IPS DF 6.9 (cell line): ENCODE measurements at regions not wholly inside any gene's neighbourhood (a gene's known extent, or its start where the extent isn't known, plus 50 kb on each side); places are given as distances from the start of the nearest gene placed in this dataset.

ENCODE experiments used
- DNase-seq: peaks from one replicate; pipeline ENCODE4 v3.0.0-alpha.2; 2013; ENCODE audit warnings: low read depth, low spot score
- H3K27ac ChIP-seq: one replicate; pipeline ENCODE4 v1.5.1; 2013; ENCODE audit warnings: low read length, control low read depth
- H3K27me3 ChIP-seq: 2 replicates; pipeline ENCODE4 v1.6.1; 2013; ENCODE audit warnings: mild to moderate bottlenecking, low read length; ENCODE audit not compliant: control insufficient read depth, insufficient read depth
- H3K36me3 ChIP-seq: 2 replicates; pipeline ENCODE4 v1.6.1; 2013; ENCODE audit warnings: low read length; ENCODE audit not compliant: control insufficient read depth, insufficient read depth
- H3K4me1 ChIP-seq: 2 replicates; pipeline ENCODE4 v1.6.1; 2013; ENCODE audit warnings: low read length; ENCODE audit not compliant: control insufficient read depth, insufficient read depth
- H3K4me3 ChIP-seq: 2 replicates; pipeline ENCODE4 v1.5.1; 2013; ENCODE audit warnings: mild to moderate bottlenecking, low read length
- H3K9me3 ChIP-seq: 2 replicates; pipeline ENCODE4 v1.6.1; 2013; ENCODE audit warnings: low read length, inconsistent platforms; ENCODE audit not compliant: control insufficient read depth, insufficient read depth
- WGBS: extraction: QIAGEN DNeasy Blood & Tissue Kit; methylation state at CpG from one replicate; pipeline ENCODE4 v1.1.7; 2013; ENCODE audit warnings: mixed read lengths, missing lambda C conversion rate; ENCODE audit not compliant: insufficient read length, insufficient coverage; 5-methylcytosine and 5-hydroxymethylcytosine counted together

GRCh38 chr10:71044720-71045119 lies 156.4 kb upstream of the PCBD1 start:
- H3K36me3 ChIP-seq = no peaks in the 10 kb centered on the region
- no peak for DNase-seq
- H3K27ac ChIP-seq = no peak overlapping the region
- no peaks in the 10 kb centered on the region for H3K9me3 ChIP-seq
- no peaks in the 10 kb centered on the region for H3K4me1 ChIP-seq
- no CpG with 5 or more reads among the region's 7 CpGs for WGBS
- H3K27me3 ChIP-seq = no peaks in the 10 kb centered on the region
- H3K4me3 ChIP-seq = no peak overlapping the region

GRCh38 chr10:71045204-71045809 lies 156.9 kb upstream of the PCBD1 start:
- no peaks in the 10 kb centered on the region for H3K9me3 ChIP-seq
- H3K36me3 ChIP-seq = no peaks in the 10 kb centered on the region
- no peaks in the 10 kb centered on the region for H3K4me1 ChIP-seq
- H3K27ac ChIP-seq = no peak overlapping the region
- no peak for DNase-seq
- no peaks in the 10 kb centered on the region for H3K27me3 ChIP-seq
- 100% methylated on average over 1 of the region's 10 CpGs for WGBS
- H3K4me3 ChIP-seq = no peak overlapping the region

DNA sequence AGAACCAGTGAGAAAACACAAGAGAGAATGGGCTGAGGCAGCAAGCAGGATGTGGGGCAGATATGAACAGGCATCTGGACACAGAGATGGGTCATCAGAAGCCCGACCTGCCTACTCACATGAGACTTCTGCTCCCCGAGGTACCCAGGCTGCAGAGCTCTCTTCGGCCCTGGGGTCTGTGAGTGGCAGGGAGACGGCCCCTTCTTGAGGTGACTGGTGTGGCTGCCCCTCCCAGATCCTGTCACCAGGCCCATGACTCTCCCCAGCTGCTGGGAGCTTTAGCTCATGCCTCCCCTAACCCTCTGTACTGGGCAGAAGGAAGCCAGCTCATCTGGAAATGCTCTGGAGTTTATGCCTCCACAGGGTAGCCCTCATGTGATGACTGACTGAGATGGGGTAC lies 157.6 kb upstream of the PCBD1 start:
- H3K27ac ChIP-seq = no peak overlapping the region
- DNase-seq = no peak
- H3K36me3 ChIP-seq = no peaks in the 10 kb centered on the region
- no peaks in the 10 kb centered on the region for H3K4me1 ChIP-seq
- WGBS = no CpG with 5 or more reads among the region's 4 CpGs
- no peaks in the 10 kb centered on the region for H3K27me3 ChIP-seq
- no peak overlapping the region for H3K4me3 ChIP-seq
- H3K9me3 ChIP-seq = no peaks in the 10 kb centered on the region

GRCh38 chr10:71046747-71047146 lies 158.4 kb upstream of the PCBD1 start:
- WGBS = no CpG with 5 or more reads among the region's 5 CpGs

GRCh38 chr10:71048971-71049615 lies 160.7 kb upstream of the PCBD1 start:
- Histone ChIP-seq H3K36me3 (no peaks in the 10 kb centered on the region), H3K4me3 (no peak overlapping the region), H3K4me1 (no peaks in the 10 kb centered on the region), H3K27me3 (no peaks in the 10 kb centered on the region), H3K27ac (no peak overlapping the region), H3K9me3 (no peaks in the 10 kb centered on the region)
- no peak for DNase-seq
- no CpG with 5 or more reads among the region's 6 CpGs for WGBS

More at GRCh38 chr10:71046747-71047146, 158.4 kb upstream of the PCBD1 start:
- H3K27me3 ChIP-seq = no peaks in the 10 kb centered on the region
- H3K9me3 ChIP-seq = no peaks in the 10 kb centered on the region
- H3K27ac ChIP-seq = no peak overlapping the region
- no peaks in the 10 kb centered on the region for H3K4me1 ChIP-seq
- no peak for DNase-seq
- no peak overlapping the region for H3K4me3 ChIP-seq
- H3K36me3 ChIP-seq = no peaks in the 10 kb centered on the region

- no peak for DNase-seq
Observed at GRCh38 chr10:71049994-71050393, 161.6 kb upstream of the PCBD1 start.

DNA sequence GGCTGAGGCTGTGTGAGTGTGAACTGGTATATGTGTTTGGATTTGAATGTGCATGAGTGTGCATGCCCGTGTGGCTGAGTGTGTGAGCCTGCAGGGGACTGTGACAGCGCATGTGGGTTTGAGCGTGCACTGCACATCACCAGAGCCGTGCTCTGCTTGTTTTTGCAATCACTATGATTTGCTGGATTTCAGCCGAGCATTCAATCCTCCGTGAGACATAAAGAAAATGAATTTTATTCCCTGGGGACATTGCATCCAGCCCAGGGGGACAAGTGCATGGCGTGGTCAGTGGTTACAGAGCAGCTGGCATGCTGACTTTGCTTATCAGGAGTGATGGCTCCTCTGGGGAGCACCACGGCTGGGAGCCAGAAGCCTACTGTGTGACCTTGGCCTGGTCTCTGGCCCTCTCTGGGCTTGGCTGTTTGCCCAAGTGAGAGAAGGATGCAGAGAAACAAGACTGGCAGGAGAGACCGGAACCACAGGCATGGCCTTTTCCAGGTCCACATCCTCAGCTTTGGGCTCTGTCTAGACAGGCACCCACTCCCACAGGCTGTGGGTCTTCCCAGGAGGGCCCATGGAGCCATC lies 160.2 kb upstream of the UNC5B start:
- Histone ChIP-seq H3K27ac (no peak overlapping the region), H3K27me3 (no peaks in the 10 kb centered on the region), H3K4me3 (no peak overlapping the region), H3K9me3 (no peaks in the 10 kb centered on the region), H3K36me3 (no peaks in the 10 kb centered on the region), H3K4me1 (no peaks in the 10 kb centered on the region)
- no peak for DNase-seq
- no CpG with 5 or more reads among the region's 9 CpGs for WGBS

More at GRCh38 chr10:71049994-71050393, 161.6 kb upstream of the PCBD1 start:
- H3K36me3 ChIP-seq = no peaks in the 10 kb centered on the region
- no peak overlapping the region for H3K27ac ChIP-seq
- no peak overlapping the region for H3K4me3 ChIP-seq
- WGBS = no CpG with 5 or more reads among the region's 6 CpGs
- no peaks in the 10 kb centered on the region for H3K27me3 ChIP-seq
- no peaks in the 10 kb centered on the region for H3K9me3 ChIP-seq
- no peaks in the 10 kb centered on the region for H3K4me1 ChIP-seq

GRCh38 chr10:71052708-71053107 lies 159.7 kb upstream of the UNC5B start:
- Histone ChIP-seq H3K27me3 (no peaks in the 10 kb centered on the region), H3K27ac (no peak overlapping the region), H3K4me1 (no peaks in the 10 kb centered on the region), H3K4me3 (no peak overlapping the region), H3K36me3 (no peaks in the 10 kb centered on the region), H3K9me3 (no peaks in the 10 kb centered on the region)
- DNase-seq = no peak
- whole genome bisulfite sequencing = no CpG with 5 or more reads among the region's 4 CpGs

DNA sequence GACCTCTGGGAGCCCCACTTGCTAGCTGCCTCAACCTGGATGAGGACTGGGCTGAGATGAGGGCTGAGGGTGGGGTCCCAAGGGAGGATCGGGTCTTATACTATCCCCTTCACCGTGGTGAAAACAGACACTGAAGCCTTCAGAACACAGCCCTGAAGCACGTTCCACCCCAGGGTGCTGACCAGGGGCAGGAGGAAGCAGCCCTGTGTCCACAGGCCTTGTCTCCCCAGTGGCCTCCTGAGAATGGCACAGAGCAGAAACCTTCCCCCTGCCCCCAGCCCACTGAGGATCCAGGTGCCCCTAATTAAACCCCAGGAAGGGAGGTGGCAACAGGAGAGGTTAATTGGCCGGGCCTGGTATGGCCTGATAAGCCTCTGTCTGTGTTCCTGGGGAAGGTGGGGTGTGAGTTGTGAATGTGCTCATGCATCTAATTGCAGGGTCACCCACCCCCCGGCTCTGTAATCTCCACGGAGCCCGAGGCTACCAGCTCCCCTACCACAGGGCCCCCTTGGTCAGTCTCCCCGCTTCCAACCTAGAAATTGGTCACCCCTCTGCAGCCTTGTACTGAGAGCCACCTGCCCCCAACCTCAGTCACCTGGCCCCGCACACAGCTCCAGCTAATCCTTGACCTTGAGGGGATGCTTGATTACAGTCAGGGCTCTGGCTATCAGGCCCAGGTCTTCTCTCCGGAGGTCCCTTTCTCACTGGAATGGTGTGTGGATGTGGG lies 159.0 kb upstream of the UNC5B start:
- DNase-seq = no peak
- no CpG with 5 or more reads among the region's 10 CpGs for WGBS
- H3K36me3 ChIP-seq = no peaks in the 10 kb centered on the region
- H3K9me3 ChIP-seq = no peaks in the 10 kb centered on the region
- no peaks in the 10 kb centered on the region for H3K27me3 ChIP-seq
- H3K27ac ChIP-seq = no peak overlapping the region
- H3K4me1 ChIP-seq = no peaks in the 10 kb centered on the region
- no peak overlapping the region for H3K4me3 ChIP-seq

GRCh38 chr10:71058308-71058707 lies 154.1 kb upstream of the UNC5B start:
- WGBS = no CpG with 5 or more reads among the region's 4 CpGs
- H3K27me3 ChIP-seq = no peaks in the 10 kb centered on the region
- no peaks in the 10 kb centered on the region for H3K36me3 ChIP-seq

More at GRCh38 chr10:71058308-71058707, 154.1 kb upstream of the UNC5B start:
- no peaks in the 10 kb centered on the region; the same call in 1 of the 2 replicates for H3K4me1 ChIP-seq
- H3K4me3 ChIP-seq = no peak overlapping the region
- no peaks in the 10 kb centered on the region for H3K9me3 ChIP-seq
- DNase-seq = no peak
- no peak overlapping the region for H3K27ac ChIP-seq
